HK-2 (cell line): ENCODE measurements at regions not wholly inside any gene's neighbourhood (a gene's known extent, or its start where the extent isn't known, plus 50 kb on each side); places are given as distances from the start of the nearest gene placed in this dataset.
"Not testable (repeated sequence)": the region's sequence is repeated elsewhere in the genome, so short reads cannot be mapped to it uniquely, and the experiment has no call there.

ENCODE experiments used
- DNase-seq: peaks from one replicate; pipeline ENCODE4 v3.0.0-alpha.2; 2018; ENCODE audit not compliant: unreplicated experiment

- no peak for DNase-seq
Observed at GRCh38 chr4:67332627-67333026, 212.7 kb downstream of the CENPC start.

- no peak for DNase-seq
Observed at GRCh38 chr4:67328393-67328792, 216.9 kb downstream of the CENPC start.

GRCh38 chr4:67328018-67328278, 217.4 kb downstream of the CENPC start:
- DNase-seq, result no peak

- DNase-seq, result peak; percentile 36
Observed at GRCh38 chr4:67327245-67328017, 217.9 kb downstream of the CENPC start.

GRCh38 chr4:67325791-67326190, 219.5 kb downstream of the CENPC start:
- no peak for DNase-seq

- DNase-seq, result no peak
Observed at GRCh38 chr4:67320645-67321044, 224.7 kb downstream of the CENPC start.

- DNase-seq, result not testable (repeated sequence)
Observed at GRCh38 chr4:67319607-67320006, 225.7 kb downstream of the CENPC start.

- DNase-seq, result not testable (repeated sequence)
Observed at GRCh38 chr4:67300497-67301185, 244.7 kb downstream of the CENPC start.

- DNase-seq, result no peak
Observed at GRCh38 chr4:67292636-67293035, 252.7 kb downstream of the CENPC start.

GRCh38 chr4:67292045-67292444, 253.3 kb downstream of the CENPC start:
- DNase-seq, result no peak

- no peak for DNase-seq
Observed at GRCh38 chr4:67291644-67292043, 253.7 kb downstream of the CENPC start.

- peak; percentile 13 for DNase-seq
Observed at GRCh38 chr4:67288964-67289363, 256.3 kb downstream of the CENPC start.

- no peak for DNase-seq
Observed at GRCh38 chr4:67286724-67287123, 258.6 kb downstream of the CENPC start.

- DNase-seq, result no peak
Observed at GRCh38 chr4:67282749-67283148, 262.6 kb downstream of the CENPC start.

- no peak for DNase-seq
Observed at GRCh38 chr4:67275179-67275750, 270.0 kb downstream of the CENPC start.

GRCh38 chr4:67274671-67275070, 270.6 kb downstream of the CENPC start:
- DNase-seq, result not testable (repeated sequence)

- no peak for DNase-seq
Observed at GRCh38 chr4:67273666-67274065, 271.6 kb downstream of the CENPC start.

GRCh38 chr4:67261971-67262370, 283.3 kb downstream of the CENPC start:
- DNase-seq, result no peak

GRCh38 chr4:67256388-67257043, 288.8 kb downstream of the CENPC start:
- DNase-seq, result no peak

- no peak for DNase-seq
Observed at GRCh38 chr4:67250131-67250896, 295.0 kb downstream of the CENPC start.

GRCh38 chr4:67236788-67237187, 308.5 kb downstream of the CENPC start:
- no peak for DNase-seq

- DNase-seq, result no peak
Observed at GRCh38 chr4:67236318-67236717, 309.0 kb downstream of the CENPC start.
